SKM-1 treated with dmso at 0.1 percent for 144 hours (cell line): ENCODE measurements at regions not wholly inside any gene's neighbourhood (a gene's known extent, or its start where the extent isn't known, plus 50 kb on each side); places are given as distances from the start of the nearest gene placed in this dataset.

ENCODE experiments used
- DNase-seq: peaks from one replicate; lab custom pipeline; 2025; ENCODE audit not compliant: unreplicated experiment; lab: John Stamatoyannopoulos, UW

DNA sequence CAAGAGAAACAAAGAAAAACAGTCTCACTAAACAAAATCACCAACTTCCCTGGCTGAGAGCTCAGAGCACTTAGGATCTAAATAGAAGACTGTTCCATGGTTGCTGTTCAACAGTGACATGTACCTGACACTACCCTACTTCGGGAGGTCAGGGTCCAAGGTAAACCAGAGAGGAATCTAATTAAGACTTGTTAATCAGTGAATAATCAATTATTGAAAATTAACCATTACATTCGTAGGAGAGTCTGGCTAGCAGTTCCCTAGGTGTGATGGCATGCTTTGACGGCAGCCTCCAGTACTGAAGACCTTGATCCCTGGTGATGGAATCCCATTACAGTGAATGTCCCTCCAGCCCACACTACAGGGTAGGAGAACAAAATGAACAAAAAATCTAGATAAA is 154.0 kb upstream of the AFDN start:
- no peak for DNase-seq

DNA sequence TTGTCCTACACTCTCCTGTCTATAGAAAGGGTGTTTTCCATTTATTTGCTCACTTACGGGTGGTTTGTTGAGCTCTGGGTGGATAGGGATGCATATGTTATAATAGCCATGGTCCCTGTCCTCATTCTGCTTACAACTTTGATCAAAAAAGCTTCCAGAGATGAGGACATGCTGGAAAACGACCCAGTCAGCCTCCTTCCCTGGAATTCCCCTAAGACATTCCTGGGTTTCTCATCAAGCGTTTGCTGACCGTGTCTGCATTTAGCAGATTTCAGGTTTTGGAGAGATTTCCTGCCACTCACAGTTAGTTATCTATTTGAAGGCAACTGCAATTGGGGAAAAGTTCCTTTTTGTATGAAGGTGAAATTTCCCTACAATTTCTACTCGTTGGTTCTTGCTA is 152.8 kb upstream of the AFDN start:
- no peak for DNase-seq

DNA sequence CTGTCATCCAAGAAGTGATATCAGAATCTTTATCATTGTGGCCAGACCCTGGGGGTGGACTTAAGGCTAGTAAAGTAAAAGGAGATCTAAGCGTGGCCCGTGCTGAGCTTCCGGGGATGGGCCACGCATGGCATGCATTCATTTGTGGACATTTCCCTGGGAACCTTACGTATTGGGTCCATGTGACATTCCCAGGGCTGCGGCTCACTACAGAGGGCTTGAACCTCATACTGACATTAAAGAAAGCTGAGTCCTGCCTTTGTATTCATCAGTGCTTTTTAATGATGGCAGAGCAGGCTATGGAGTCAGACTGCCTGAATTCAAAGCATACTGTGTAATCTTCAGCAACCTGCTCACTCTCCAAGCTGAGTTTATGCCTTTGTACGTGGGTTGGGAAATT is 152.2 kb upstream of the AFDN start:
- no peak for DNase-seq

DNA sequence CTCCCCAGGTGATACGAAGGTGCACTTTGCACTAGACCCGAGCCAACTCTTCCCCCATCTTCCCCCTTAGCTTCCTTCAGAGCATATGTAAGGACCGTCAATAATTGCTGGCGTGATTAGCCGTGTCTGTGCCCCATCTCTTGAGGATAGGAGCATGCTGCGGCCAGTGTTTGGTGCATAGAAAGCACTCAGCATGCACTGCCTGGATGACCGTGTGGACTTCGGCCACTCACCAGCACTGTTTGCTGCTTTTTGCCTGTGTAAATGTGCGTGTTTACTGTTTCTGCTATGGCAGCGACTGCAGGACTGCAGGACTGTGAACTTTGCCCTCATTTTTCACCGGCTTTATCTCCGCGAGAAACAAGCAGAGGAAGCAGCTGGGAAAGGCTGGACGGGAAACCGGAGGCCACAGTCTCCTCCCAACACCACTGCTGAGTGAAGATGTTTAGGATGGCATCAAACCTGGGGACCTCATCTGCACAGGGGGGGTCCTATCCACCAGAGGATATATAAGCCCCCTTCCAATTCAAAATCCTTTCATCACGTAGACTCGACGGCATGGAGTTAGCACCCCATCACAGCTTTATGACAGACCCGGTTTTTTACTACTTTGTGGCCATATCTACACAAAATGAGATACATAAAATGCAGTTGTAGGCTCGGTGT is 150.6 kb upstream of the AFDN start:
- no peak for DNase-seq

DNA sequence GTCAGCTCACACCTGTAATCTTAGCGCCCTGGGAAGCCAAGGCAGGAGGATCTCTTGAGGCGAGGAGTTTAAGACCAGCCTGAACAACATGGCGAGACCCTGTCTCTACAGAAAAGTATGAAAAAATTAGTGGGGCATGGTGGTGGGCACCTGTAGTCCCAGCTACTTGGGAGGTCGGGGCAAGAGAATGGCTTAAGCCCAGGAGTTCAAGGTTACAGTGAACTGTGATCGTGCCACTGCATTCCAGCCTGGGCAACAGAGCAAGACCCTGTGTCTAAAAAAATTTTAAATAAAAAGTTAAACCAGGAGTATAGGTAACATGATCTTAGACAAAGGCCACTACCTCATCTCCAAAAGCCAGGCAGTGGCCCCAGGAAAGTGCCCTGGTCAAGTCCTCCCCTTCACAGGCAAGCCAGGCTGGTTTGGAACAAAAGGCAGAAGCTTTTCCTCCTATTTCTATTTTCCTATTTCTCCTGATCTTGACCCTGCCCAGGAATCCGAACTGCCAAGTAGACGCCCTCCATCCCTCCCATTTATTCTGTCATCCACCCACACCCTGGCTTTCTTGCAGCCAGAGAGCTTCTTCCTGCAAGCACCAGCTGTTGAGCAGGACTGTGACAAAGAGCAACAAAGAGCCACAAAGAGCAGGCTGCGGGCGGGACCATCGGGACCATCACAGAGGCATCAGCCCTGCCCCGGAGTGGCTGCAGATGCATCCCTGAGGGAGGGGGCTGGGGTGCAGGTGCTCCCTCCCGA is 149.9 kb upstream of the AFDN start:
- no peak for DNase-seq

DNA sequence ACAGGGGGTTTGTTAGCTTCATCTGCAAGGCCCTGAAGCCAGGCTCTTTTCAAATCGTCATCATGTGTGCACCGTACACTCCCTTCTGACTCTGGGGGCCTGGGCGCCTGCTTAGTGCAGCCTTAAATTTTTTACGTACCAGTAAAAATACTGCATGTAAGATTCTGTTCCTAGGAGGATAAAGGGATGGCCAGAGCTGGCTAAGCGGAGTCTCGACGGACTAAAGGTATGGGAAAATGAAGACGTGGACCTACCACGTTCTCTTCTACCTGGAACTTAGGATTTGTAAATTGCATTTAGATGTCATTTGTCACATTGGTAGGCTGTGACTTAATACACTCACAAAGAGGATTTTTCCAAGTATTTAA is 149.3 kb upstream of the AFDN start:
- DNase-seq, result no peak

DNA sequence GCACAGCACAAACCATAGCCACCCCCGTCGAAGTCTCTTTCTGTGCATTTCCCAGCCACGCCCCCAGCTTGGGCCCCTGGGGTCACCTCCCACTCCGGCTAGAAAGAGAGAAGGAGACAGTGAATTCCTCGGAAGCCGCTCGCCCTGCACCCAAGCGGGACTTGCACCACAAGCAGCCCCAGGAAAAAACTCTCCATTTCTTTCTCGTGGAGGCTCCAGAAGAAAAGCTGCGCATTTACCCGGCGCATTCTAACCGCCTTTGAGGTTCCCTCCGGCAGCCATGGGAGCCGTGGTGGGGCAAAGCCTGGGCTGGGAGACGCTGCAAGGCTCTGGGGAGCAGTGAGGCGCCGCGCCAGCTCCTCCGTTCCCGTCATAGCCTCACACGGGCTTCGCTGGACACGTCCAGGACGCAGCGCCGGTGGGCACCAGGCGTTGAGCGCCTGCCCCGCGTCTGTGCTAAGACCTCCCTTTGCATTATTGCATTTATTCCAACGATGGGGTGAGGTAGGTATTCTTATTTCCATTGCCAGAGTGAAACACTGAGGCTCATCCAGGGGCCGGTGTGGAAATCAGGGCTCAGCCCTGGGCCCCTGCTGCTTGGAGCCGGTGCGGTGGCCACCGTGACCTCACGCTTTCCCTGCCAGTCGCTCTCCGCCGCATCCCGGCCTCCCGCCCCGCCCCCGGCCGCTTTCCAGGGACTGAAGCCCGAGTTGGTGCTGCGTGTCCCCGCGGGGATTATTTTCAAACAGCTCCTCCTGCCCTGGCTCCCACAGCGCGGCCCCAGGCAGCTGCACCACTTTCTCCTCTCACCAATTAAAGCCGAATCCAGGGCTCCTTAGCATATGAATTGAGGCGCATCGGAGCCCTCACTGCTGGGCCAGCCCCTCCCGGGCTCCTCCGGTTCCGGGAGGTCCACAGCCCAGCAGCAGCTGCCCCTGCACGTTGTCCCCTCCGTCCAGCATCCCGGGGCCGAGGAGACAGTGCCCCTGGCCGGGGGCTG is 148.3 kb upstream of the AFDN start:
- DNase-seq, result no peak

DNA sequence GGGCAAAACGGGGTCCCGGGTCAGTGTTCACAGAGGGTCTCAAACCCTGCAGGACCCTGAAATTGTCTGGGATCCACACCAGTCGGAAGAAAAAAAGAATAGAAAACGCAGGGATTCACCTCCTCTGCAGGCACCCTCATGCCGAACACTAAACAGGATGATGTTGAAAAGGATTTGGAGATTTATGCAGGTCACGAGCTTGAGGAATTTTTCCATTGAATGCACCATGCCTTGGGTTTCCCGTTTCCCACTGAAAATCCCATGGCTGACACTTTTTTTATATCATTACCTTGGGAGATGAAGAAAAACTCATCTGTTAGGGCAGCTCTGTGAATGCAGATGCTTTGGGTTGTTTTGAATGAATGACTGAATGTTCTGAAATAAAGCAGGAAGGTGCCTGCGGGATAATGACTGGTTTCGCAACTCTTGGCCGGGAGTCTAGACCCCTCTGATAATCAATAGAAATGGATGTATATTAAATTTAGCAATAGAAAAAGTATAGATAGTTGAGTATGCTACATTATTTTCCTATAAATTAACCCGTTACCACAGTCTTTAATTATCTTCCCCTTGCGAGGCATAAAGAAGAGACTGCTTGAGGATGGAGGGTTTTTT is 147.5 kb upstream of the AFDN start:
- no peak for DNase-seq

DNA sequence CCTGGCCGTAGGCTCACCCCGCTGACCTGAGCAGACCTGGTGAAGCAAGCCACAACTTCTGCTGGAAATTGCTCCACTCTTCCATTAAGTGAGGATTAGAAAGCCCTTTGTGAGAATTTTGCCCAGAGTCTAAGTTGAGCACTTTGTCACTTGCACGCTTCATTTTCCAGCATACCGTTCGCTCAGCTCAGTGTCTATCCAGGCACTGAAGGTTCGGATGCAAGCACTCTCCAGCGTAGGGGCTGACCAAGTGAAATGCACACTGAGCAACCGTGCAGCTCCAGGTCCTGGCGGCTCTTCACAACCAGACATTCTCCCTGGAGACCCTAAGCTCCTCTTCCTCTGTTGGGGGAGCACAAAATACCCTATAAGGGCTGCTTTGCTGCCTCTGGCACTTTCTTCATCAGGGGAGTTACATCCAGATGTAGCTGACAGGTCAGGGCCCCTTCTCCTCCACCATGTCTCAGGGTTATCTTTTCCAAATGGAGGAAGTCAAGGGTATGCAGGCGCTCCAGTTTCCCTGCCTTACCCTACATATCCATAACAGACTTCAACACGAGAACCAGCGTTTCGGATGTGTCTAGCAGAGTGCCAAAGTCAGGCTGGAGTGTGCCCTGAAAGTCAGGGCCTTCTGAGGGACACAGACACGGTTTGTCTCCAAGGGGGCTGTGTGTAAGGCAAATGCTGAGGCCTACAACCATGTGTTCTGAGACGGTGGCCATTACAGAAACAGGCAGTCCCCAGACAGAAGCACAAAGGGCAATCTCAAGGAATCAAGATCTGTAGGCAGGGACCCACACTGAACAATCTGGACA is 146.7 kb upstream of the AFDN start:
- no peak for DNase-seq

DNA sequence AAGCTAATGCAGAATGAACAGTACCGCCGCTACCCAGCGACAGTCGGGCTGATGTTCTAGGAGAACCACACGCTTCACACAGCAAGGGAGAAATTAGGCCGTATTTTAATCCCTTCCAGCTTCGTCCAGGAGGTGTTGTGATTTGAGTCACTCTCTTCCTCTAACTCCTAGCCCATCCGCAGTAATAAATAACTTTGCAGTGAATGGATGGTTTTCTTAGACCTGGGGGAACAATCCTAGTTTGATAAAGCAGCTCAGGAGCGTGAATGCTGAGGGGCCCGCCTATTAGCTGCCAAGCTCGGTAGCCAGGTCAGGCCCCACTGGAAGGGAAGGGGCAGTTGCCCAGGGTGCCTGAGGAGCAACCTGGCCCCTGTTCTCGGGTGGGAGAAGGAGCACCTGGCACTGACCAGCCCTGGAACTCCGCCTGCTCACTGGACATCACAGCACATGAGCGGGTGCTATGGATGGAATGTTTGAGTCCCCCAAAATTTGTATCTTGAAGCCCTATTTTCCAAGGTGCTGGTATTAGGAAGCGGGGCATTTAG is 146.0 kb upstream of the AFDN start:
- no peak for DNase-seq

DNA sequence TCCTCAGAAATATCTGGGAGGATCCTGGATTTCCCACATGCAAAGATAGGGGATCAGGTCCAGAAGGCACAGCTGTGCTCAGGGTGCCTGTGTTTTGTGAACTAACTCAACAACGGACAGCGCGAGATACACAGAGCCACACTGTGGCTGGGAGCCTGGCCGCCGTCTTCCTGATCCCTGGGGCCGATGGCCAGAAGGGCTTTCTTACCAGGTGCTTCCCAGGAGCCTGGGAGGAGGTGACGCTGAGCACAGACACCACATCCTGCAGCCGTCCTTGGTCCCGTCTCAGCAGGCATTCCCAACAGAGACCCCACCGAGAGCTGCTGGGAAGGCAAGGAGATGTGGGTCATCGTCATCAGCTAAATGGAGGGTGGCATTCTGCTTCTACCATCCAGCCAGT is 144.6 kb upstream of the AFDN start:
- DNase-seq, result no peak

DNA sequence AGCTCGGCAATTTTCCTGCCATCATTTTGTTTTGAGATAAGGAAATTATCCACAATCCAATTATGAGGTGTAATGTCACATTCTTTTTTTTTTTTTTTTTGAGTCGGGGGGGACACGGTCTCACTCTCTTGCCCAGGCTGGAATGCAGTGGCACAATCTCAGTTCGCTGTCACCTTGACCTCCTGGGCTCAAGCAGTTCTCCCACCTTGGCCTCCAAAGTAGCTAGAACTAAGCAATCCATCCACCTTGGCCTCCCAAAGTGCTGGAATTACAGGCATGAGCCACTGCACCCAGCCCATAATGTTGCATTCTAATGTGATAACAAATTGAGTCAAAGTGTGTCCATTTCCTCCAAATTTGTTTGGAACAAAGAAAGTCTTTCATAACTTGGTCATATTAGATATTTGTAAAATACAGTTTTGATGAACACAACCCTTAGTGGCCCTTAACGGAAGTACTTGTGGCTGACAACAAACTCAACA is 144.1 kb upstream of the AFDN start:
- no peak for DNase-seq

DNA sequence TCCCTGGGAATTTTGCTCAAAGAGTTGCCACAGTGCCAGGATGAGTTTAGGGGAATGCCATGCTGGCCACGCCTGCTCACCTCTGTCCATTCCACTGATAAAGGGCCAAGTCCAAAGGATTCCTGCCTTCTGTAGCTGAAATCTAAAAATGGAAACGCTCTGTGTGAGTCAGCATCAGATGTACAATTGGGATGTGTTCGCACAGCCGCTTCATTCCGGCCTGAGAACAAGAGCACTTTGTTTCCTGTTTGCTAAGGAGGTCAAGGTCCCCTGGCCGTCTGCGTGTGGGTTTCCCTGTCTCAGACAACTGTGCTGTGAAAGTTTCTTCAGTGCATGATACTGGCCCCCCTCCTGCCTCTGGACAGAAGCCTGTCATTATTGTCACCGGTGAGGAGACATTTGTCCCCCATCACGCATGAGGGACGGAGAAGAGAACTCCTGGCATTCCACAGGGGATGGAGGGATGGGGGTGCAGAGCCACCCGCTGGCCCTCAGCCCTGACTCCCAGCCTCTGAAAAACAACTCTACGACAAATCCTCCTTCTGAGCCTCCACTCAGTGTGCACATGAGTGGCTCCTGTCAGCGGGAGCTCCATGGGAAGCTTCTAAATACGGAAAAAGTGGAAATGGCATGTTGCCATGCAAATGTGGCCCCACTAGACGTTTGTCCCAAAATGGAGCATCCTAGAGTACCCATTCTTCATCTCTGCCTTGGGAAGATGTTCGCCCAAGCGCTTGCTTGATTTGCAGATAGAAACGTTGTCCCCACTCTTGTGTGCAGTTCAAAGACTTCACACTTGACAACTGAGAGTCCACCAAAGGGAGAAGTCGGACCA is 143.5 kb upstream of the AFDN start:
- no peak for DNase-seq

DNA sequence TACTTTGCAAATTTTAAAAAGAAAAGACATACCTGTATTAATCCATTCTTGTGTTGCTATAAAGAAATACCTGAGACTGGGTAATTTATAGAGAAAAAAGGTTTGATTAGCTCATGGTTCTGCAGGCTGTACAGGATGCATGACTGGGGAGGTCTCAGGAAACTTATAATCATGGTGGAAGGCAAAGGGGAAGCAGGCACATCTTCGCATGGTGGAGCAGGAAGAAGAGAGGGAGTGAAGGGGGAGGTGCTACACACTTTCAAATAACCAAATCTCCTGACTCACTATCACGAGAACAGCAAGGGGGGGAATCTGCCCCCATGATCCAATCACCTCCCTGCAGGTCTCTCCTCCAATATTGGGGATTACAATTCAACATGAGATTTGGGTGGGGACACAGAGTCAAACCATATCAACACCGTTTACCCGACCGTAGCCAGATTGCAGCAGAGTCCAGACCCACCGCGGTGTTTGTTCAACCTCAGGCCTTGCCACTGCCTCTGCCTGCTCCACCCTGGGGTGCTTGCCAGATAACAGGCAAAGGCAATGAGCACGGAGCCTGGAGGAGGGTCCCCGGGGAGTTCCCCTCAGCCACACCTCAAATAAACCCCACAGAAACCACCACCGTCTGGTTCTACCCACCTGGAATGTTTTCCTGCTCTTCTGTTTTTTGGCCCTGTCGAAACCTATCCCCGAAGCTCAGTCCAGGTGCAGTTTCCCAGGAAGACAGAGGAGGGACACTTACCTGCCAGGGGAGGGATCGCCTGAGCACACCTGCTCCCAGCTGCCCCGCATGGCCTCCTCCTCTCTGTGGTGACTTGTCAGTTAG is 142.2 kb upstream of the AFDN start:
- DNase-seq, result no peak

DNA sequence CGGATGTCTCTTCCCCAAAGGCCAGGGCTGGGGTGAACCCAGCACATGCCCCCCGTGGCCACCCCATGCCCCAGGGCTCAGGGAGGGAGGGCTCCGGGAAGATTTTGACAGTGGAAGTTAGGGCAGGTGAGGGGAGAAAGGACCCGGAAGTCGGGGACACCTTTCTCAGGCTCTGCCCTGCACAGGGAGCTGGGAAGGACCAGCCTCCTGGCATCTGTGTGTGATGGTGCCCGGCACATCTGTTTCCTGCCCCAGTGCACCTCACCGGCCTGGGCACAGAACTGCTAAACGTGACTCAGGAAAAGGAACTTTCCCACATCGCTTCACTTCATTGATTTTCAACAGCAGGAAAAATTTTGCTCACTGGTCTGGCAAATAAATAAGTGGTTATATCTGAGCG is 141.1 kb upstream of the AFDN start:
- DNase-seq, result no peak

DNA sequence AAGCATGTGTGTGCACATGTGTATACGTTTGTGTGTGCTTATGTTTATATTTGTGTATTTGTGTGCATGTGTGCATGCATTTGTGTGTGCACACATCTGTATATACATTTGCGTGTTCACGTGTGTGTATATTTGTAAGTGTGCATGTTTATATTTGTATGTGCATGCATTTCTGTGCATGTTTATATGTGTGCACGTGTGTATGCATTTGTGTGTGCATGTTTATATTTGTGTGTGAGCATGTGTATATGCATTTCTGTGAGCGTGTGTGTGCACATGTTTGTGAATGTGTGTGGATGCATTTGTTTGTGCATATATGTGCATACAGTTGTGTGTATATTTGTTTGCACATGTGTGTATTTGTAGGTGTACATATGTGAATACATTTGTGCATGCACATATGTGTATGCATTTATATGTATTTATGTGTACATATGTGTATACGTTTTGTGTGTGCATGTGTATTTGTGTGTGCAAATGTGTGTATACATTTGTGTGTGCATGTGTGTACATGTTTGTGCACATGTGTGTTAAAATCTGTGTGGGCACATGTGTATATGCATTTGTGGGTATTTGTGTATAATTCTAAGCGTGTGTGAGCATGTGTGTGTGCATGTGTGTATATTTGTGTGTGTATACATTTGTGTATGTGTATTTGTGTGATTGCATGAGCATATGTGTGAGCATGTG is 140.4 kb upstream of the AFDN start:
- no peak for DNase-seq

DNA sequence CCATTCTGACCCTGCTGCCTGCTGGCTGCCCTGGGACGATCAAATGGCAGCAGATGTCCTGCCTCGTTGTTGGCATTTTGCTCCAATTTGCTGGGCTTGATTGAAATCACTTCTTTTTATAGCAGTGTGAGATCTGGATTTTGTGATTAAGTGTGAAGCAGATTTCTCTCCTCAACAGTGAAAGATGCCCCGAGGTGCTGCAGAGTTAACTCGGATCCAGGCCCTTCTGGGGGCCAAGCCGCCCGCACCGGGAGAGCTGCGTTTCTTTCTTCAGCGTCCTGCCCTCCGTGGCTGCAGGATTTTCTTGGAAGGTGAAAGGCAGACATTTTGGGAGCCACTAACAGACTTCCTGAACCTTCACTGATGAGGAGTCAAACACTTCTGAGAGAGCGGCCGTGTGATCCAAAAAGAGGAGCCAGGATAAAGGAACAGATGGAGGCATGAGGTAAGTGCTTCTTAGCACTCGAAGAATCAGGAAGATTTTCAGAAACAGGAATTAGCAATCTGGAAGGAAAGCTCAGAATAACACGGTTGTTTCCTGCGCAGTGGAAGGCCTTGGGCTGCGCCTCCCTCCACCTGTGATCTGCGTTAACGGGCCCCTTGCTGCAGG is 139.5 kb upstream of the AFDN start:
- DNase-seq, result no peak
